HG03565 (cell line): ENCODE measurements at regions not wholly inside any gene's neighbourhood (a gene's known extent, or its start where the extent isn't known, plus 50 kb on each side); places are given as distances from the start of the nearest gene placed in this dataset.
"Not testable (repeated sequence)": the region's sequence is repeated elsewhere in the genome, so short reads cannot be mapped to it uniquely, and the experiment has no call there.

Experiments used
- ATAC-seq: cut with Tn5 transposase; IDR thresholded peaks from one replicate; pipeline ENCODE4 v1.9.1; 2021; ENCODE audit warnings: mild to moderate bottlenecking, moderate library complexity; ENCODE audit not compliant: unreplicated experiment

- ATAC-seq = no peak
Observed at GRCh38 chr18:24613896-24614640, 153.6 kb downstream of the HRH4 start.

DNA sequence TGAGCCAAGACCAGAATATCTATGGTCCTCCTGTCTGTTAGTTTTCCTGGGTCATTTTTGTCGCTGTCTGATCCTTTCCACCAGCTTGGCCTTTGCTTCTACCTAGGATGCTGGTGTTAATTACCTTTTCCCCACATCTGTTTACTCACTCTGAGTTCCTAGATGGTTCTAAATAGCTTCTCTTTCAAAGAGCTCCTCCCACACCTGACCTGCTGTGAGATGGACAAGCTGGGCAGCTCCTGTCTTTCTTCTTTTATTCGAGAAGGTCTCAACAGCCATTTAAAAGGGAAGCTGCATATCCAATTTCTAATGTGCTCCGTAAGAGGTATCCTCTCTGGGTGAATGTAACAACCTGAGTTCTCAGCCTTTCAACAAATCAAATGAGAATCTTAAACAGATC lies 156.2 kb downstream of the HRH4 start:
- ATAC-seq = no peak

DNA sequence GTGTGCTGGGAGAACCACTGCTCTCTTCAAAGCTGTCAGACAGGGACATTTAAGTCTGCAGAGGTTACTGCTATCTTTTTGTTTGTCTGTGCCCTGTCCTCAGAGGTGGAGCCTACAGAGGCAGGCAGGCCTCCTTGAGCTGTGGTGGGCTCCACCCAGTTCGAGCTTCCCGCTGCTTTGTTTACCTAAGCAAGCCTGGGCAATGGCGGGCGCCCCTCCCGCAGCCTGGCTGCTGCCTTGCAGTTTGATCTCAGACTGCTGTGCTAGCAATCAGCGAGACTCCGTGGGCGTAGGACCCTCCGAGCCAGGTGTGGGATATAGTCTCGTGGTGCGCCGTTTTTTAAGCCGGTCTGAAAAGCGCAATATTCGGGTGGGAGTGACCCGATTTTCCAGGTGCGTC lies 164.0 kb downstream of the HRH4 start:
- not testable (repeated sequence) for ATAC-seq

- no peak for ATAC-seq
Observed at GRCh38 chr18:24627644-24628315, 167.3 kb downstream of the HRH4 start.

GRCh38 chr18:24628326-24628725 lies 167.9 kb downstream of the HRH4 start:
- ATAC-seq = no peak

GRCh38 chr18:24629921-24630320 lies 169.5 kb downstream of the HRH4 start:
- ATAC-seq = no peak

- no peak for ATAC-seq
Observed at GRCh38 chr18:24630346-24630880, 170.0 kb downstream of the HRH4 start.

DNA sequence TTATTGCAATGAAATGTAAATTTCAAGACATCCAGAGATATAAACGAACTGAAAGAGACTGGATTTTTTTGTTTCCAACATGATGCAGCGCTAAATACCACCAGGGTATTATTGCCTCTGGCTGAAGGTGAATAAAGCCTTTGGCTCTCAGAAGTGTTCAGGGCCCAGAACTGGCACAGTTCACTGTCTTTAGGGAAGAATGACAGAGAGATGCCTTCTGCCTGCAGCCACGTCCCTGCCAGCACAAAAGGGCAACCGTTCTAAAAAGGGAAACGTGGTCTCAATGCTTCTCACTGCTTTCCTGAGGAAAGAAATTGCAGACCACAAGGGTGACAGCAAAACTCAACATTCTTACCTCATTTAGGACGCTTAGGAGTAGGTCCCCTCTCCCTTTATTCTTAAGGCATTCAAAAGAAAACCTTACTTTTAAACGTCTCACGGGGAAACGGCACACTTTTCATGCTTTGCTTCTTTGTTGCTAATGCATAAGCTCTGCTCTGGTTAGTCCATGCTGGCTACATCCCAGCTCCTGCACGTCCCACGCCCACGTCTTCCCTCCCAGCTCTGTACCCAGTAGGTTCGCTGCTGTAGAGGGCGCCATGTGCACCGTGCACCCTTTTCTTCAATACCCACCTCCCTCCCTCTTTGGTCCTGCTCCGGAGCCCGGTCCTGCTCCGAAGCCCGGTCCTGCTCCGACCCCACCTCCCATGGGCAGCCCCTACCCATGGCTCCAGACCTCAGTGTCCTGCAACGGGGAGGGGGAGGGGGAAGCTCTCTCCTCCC lies 171.0 kb downstream of the HRH4 start:
- no peak for ATAC-seq

DNA sequence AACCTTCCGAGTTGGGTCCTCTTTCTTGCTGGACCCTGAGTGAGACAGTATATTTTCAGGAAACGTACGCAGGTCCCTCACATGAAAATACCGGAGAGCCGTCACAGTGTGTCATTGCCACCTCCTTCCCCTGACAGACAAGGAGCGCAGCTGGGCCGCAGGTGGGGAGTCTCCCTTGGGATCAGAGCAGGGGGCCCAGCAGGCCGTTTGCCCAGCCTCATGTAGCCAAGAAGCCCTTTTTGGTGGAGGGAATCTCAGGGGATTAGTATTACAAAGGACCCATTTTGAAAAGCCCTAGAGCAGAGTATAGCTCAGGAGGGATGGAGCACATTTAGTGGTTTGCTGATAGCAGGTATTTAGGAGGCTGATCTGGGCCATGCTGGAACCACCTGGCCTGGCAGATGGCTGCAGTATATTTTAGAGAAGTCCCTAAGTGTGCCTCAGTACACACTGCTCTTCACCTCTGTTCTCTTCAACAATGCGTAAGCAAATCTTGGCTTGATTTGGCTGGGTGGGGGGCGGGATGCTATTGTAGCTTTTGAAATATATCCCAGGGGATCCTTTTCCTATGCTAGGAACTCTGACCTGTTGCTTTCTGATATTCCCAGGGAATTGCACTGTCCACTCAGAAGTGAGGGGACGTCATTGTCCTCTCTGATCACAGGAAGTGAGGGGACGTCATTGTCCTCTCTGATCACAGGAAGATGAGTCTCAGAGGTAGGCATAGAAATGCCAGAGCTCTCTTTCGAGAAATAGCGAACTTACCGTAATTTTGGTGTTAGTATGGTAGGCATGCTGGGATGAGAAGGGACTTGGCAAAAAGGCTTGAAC lies 171.9 kb downstream of the HRH4 start:
- no peak for ATAC-seq

- ATAC-seq = no peak
Observed at GRCh38 chr18:24633121-24633520, 172.7 kb downstream of the HRH4 start.

GRCh38 chr18:24649571-24649970 lies 189.1 kb downstream of the HRH4 start:
- ATAC-seq = no peak

DNA sequence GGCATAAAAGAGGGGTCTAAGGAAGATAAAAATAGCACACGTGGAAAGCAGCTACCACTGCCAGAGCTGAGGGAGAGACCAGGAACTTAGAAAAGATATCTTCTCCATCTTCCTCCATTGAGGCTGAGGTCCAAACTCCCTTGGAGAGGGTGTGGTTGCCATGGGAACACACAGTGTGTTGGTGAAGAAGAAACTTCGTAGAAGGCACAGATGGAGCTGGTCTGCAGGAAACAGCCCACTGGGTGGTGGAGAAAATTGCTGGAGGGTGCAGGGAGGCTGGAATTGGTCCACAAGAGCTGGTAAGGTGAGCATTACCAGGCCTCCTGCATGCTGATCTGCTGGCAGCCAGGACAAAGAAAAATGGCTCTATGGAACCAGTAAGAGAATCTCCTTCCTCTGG lies 191.0 kb downstream of the HRH4 start:
- ATAC-seq = no peak

- no peak for ATAC-seq
Observed at GRCh38 chr18:24656050-24656449, 195.6 kb downstream of the HRH4 start.

DNA sequence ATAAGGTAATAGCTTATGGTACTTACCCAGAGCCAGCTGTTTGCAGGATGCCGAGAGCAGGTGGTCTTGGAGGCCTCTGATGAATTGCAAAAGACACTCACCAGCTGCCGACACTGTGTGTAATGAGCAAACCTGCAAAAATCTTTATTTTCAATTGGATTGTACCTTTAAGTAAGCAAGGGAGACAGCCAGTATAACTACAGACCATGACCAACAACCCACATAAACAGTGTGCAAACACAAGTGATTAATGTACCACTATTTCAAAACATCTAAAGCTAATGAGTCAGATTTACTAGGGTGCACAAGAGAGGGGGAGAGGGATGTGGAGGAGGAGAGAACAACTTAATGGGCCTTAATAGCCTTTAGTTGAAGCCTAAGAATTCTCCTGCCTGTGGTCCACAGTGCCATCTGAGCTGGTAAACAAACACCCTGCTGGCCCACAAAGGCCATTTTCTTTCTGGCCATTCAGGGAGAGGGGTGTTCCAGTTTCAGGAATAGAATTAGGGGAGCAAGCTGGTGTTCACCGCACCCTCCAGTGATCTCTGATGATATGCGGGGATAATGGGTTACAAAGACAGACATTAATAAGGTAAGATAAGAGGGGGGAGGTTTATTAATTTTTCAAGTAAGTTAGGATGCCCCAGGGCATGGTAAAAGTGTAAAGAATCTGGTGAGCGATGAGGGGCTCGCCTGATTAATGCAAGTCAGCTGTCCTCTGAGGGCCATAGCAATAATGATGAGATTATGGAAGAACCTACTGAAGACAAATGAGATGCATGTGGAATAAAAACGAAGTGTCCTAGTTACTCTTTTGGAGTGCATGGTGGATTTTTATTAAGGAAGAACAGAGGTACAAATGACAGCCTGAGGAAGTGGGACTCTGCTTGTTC lies 196.4 kb downstream of the HRH4 start:
- no peak for ATAC-seq

GRCh38 chr18:24657444-24657842 lies 197.0 kb downstream of the HRH4 start:
- no peak for ATAC-seq

DNA sequence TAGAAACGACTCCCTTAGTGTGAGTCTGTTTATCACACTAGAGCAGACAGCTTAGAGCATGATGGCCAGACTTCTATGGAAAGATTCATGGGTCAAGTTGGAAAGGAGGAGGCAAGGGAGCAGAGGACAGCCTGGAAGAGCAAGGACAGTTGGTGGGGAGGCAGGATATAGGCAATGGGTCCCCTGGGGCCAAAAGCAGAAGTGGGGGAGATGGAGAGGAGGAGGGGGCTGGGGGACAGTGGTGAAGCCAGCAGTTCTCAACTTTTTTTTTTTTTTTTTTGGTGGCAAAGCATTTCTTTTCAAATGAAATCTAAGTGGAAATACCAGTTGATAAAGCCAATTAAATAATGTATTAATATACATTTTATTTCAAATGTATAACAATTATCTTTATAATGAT lies 197.9 kb downstream of the HRH4 start:
- no peak for ATAC-seq

DNA sequence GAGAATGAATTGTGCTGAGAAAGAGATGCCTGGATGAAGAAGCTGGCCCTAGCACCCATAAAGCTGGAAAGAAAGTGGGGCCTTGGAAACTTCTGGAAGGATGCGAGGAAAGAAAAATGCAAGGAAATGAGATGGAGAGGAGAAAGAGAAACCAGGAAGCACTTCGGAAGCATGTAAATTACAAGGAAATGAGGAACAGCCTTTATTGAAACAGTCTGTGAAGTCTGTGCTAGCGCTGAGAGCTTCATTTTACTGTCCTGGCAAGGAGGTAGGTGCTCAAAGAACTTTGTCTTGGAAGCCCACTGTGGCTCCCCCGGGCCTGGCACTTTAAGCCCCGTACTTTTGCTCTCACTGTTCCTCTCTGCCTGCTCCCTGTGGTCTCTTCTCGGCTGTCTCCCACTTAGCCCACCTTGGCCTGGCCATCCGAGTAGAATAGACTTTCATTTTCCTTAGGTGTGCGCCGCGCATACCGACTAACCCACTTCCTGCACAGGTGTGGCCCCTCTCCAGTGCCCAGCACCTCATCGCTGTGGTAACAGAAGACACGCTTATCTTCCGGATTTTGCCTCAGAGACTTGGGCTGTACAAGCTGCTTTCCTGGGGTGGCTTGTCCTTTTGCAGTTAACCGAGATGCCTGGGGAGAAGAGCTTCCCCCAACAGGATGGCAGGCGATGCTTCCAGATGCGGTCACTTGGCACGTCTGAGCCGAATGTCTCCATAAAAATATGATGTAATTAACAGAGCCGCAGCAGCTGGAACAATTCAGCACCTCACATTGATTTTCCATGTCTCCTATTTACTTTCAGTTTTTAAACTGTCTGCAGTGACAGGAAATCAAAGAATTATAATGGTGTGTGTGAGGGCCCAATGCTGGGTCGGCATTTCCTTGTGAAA lies 199.6 kb downstream of the HRH4 start:
- peak; percentile 58 for ATAC-seq

- ATAC-seq = no peak
Observed at GRCh38 chr18:24660956-24661355, 200.5 kb downstream of the HRH4 start.

GRCh38 chr18:24662412-24662821 lies 202.0 kb downstream of the HRH4 start:
- ATAC-seq = no peak
